Sigmoid colon (tissue), 3 donors: ENCODE measurements at regions not wholly inside any gene's neighbourhood (a gene's known extent, or its start where the extent isn't known, plus 50 kb on each side); places are given as distances from the start of the nearest gene placed in this dataset.

Source experiments
- POLR2A ChIP-seq, 2 donors: fragments of 450-650 bp; IDR thresholded peaks; one replicate each; pipeline ENCODE4 v1.6.1; 2016; ENCODE audit warnings: antibody characterized with exemption in 2 of 2, mild to moderate bottlenecking in 2 of 2, moderate library complexity in 2 of 2
- TF ChIP-seq, protein P1 (sequence below), 4 experiments: fragments of 450-650 bp in 3 of 4; fragments of 200-600 bp in 1 of 4; IDR thresholded peaks; one replicate each; pipeline ENCODE4 v1.5.1; 2016 to 2019; ENCODE audit warnings: antibody characterized with exemption in 4 of 4, mild to moderate bottlenecking in 3 of 4, moderate library complexity in 2 of 4

DNA sequence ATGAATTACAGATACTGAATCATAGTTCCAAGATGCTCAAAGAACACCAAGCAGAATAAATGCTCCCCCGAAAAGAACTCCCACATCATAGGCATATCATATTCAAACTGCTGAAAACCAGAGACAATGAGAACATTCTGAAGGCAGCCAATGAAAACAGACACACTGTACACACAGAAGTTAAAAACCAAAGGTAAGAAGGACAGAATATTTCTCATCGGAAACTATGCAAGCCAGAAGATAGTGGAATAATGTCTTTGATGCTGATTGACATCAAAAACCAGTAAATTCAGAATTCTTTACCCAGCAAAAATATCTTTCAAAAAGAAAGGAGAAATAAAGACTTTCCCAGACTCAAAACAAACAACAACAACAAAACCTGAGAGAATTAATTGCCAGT lies 73.8 kb upstream of the IRX5 start:
- TF ChIP-seq, protein P1, sequence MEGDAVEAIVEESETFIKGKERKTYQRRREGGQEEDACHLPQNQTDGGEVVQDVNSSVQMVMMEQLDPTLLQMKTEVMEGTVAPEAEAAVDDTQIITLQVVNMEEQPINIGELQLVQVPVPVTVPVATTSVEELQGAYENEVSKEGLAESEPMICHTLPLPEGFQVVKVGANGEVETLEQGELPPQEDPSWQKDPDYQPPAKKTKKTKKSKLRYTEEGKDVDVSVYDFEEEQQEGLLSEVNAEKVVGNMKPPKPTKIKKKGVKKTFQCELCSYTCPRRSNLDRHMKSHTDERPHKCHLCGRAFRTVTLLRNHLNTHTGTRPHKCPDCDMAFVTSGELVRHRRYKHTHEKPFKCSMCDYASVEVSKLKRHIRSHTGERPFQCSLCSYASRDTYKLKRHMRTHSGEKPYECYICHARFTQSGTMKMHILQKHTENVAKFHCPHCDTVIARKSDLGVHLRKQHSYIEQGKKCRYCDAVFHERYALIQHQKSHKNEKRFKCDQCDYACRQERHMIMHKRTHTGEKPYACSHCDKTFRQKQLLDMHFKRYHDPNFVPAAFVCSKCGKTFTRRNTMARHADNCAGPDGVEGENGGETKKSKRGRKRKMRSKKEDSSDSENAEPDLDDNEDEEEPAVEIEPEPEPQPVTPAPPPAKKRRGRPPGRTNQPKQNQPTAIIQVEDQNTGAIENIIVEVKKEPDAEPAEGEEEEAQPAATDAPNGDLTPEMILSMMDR (IDR thresholded peaks at IDR 0.05), result no peak
- no peak for TF ChIP-seq POLR2A (IDR thresholded peaks at IDR 0.05)
